ENCODE measurements at regions not wholly inside any gene's neighbourhood (a gene's known extent, or its start where the extent isn't known, plus 50 kb on each side); places are given as distances from the start of the nearest gene placed in this dataset.

- no peak for TF ChIP-seq CTCF (conservative IDR thresholded peaks at IDR 0.05; ENCODE audit: low read depth, low read length)
- DNase-seq (ENCODE audit: low read depth), result no peak
Measured at GRCh38 chr12:53803194-53803593, 51.4 kb upstream of the CISTR start.

GRCh38 chr12:53803703-53804102 lies 51.9 kb upstream of the CISTR start:
- no peak overlapping the region for H3K4me3 ChIP-seq (ENCODE audit: low read depth, low read length)
- TF ChIP-seq CTCF (conservative IDR thresholded peaks at IDR 0.05; ENCODE audit: low read depth, low read length), result no peak
- DNase-seq (ENCODE audit: low read depth), result no peak

More at GRCh38 chr12:53803194-53803593, 51.4 kb upstream of the CISTR start:
- no peak overlapping the region for H3K4me3 ChIP-seq (ENCODE audit: low read depth, low read length)

GRCh38 chr12:53804429-53804828 lies 52.6 kb upstream of the CISTR start:
- no peak for TF ChIP-seq CTCF (conservative IDR thresholded peaks at IDR 0.05; ENCODE audit: low read depth, low read length)
- no peak overlapping the region for H3K4me3 ChIP-seq (ENCODE audit: low read depth, low read length)
- DNase-seq (ENCODE audit: low read depth), result no peak

- DNase-seq (ENCODE audit: low read depth), result no peak
- no peak for TF ChIP-seq CTCF (conservative IDR thresholded peaks at IDR 0.05; ENCODE audit: low read depth, low read length)
- no peak overlapping the region for H3K4me3 ChIP-seq (ENCODE audit: low read depth, low read length)
Measured at GRCh38 chr12:53805067-53805466, 53.3 kb upstream of the CISTR start.

GRCh38 chr12:53805791-53806190 lies 54.0 kb upstream of the CISTR start:
- no peak for DNase-seq (ENCODE audit: low read depth)
- no peak overlapping the region for H3K4me3 ChIP-seq (ENCODE audit: low read depth, low read length)
- no peak for TF ChIP-seq CTCF (conservative IDR thresholded peaks at IDR 0.05; ENCODE audit: low read depth, low read length)

- no peak for TF ChIP-seq CTCF (conservative IDR thresholded peaks at IDR 0.05; ENCODE audit: low read depth, low read length)
- H3K4me3 ChIP-seq (ENCODE audit: low read depth, low read length), result no peak overlapping the region
- no peak for DNase-seq (ENCODE audit: low read depth)
Measured at GRCh38 chr12:53806721-53807120, 54.9 kb upstream of the CISTR start.

- no peak for TF ChIP-seq CTCF (conservative IDR thresholded peaks at IDR 0.05; ENCODE audit: low read depth, low read length)
- DNase-seq (ENCODE audit: low read depth), result no peak
- no peak overlapping the region for H3K4me3 ChIP-seq (ENCODE audit: low read depth, low read length)
Measured at GRCh38 chr12:53807322-53807860, 55.6 kb upstream of the CISTR start.

Data from epithelial cell of proximal tubule (primary cell).